Astrocyte (in vitro differentiated cells and primary cell): ENCODE measurements at regions not wholly inside any gene's neighbourhood (a gene's known extent, or its start where the extent isn't known, plus 50 kb on each side); places are given as distances from the start of the nearest gene placed in this dataset.

Experiments used
- CTCF ChIP-seq: IDR thresholded peaks from 2 replicates; pipeline ENCODE4 v1.5.1; 2011; ENCODE audit warnings: low read depth, mild to moderate bottlenecking, inconsistent platforms, low read length, moderate library complexity; ENCODE audit not compliant: insufficient read depth
- EZH2 ChIP-seq: IDR thresholded peaks from 2 replicates; pipeline ENCODE4 v1.6.1; 2012; ENCODE audit warnings: mild to moderate bottlenecking, low read length, inconsistent platforms; ENCODE audit not compliant: insufficient read depth

GRCh38 chr9:90088434-90088833 is 483.6 kb downstream of the GADD45G start:
- TF ChIP-seq EZH2: no peak
- no peak for TF ChIP-seq CTCF
